CD14-positive monocyte (primary cell): ENCODE measurements at regions not wholly inside any gene's neighbourhood (a gene's known extent, or its start where the extent isn't known, plus 50 kb on each side); places are given as distances from the start of the nearest gene placed in this dataset.

Experiments
- DNase-seq, 3 donors: peaks; one replicate each; pipeline ENCODE4 v3.0.0-alpha.2; 2011 to 2022
- H2AFZ ChIP-seq: 2 replicates; pipeline ENCODE4 v1.6.0; 2012; ENCODE audit warnings: mild to moderate bottlenecking, low read depth, low read length, inconsistent platforms; ENCODE audit not compliant: insufficient read depth, poor library complexity, severe bottlenecking
- H3K27ac ChIP-seq, 2 donors: 1 replicate in 1 of 2; 2 replicates in 1 of 2; pipeline ENCODE4 v1.5.1; 2012 to 2013; ENCODE audit warnings: low read length in 2 of 2, control low read depth in 1 of 2, inconsistent platforms in 1 of 2, low read depth in 1 of 2, mild to moderate bottlenecking in 1 of 2
- H3K27me3 ChIP-seq, 2 donors: one replicate each; pipeline versions ENCODE4 v1.6.0 to v1.6.1; 2011 to 2013; ENCODE audit warnings: low read length in 2 of 2; ENCODE audit not compliant: control insufficient read depth in 2 of 2, insufficient read depth in 2 of 2
- H3K36me3 ChIP-seq, 2 donors: replicated peaks in 1 of 2; 1 replicate in 1 of 2; 2 replicates in 1 of 2; pipeline versions ENCODE4 v1.5.1 to v1.6.1; 2012 to 2013; ENCODE audit warnings: low read length in 2 of 2, control low read depth in 1 of 2, inconsistent platforms in 1 of 2, mild to moderate bottlenecking in 1 of 2; ENCODE audit not compliant: insufficient read depth in 2 of 2, control insufficient read depth in 1 of 2
- H3K4me1 ChIP-seq, 2 donors: 1 replicate in 1 of 2; 2 replicates in 1 of 2; pipeline versions ENCODE4 v1.5.1 to v1.6.1; 2012 to 2013; ENCODE audit warnings: low read length in 2 of 2, control low read depth in 1 of 2, inconsistent platforms in 1 of 2, mild to moderate bottlenecking in 1 of 2, moderate library complexity in 1 of 2; ENCODE audit not compliant: insufficient read depth in 2 of 2, control insufficient read depth in 1 of 2
- H3K4me2 ChIP-seq: replicated peaks from 2 replicates; pipeline ENCODE3; 2012; ENCODE audit warnings: low read length, moderate library complexity, mild to moderate bottlenecking; ENCODE audit not compliant: poor library complexity, severe bottlenecking; ENCODE audit errors: extremely low read depth
- H3K4me3 ChIP-seq, 3 experiments: fragments of 200-600 bp in 1 of 3; sonication (generic) in 1 of 3; replicated peaks in 1 of 3; 1 replicate in 2 of 3; 2 replicates in 1 of 3; pipeline ENCODE4 v1.5.1; 2011 to 2013; ENCODE audit warnings: low read length in 3 of 3, mild to moderate bottlenecking in 3 of 3, control low read depth in 2 of 3, low read depth in 2 of 3, inconsistent platforms in 1 of 3, moderate library complexity in 1 of 3
- H3K79me2 ChIP-seq: 2 replicates; pipeline ENCODE4 v1.6.0; 2012; ENCODE audit warnings: mild to moderate bottlenecking, control low read depth, inconsistent platforms, low read length, moderate library complexity; ENCODE audit not compliant: insufficient read depth
- H3K9ac ChIP-seq: 2 replicates; pipeline ENCODE4 v1.6.0; 2017; ENCODE audit warnings: low read length, mild to moderate bottlenecking; ENCODE audit not compliant: insufficient read depth, poor library complexity, severe bottlenecking
- H3K9me3 ChIP-seq, 2 donors: replicated peaks in 1 of 2; 1 replicate in 1 of 2; 2 replicates in 1 of 2; pipeline versions ENCODE4 v1.5.1 to v1.6.1; 2012 to 2013; ENCODE audit warnings: low read length in 2 of 2, control low read depth in 1 of 2; ENCODE audit not compliant: control insufficient read depth in 1 of 2, insufficient read depth in 1 of 2
- H4K20me1 ChIP-seq: 2 replicates; pipeline ENCODE4 v1.6.0; 2012; ENCODE audit warnings: mild to moderate bottlenecking, low read length, control low read depth, moderate library complexity; ENCODE audit not compliant: insufficient read depth
- H3K27ac Mint-ChIP-seq, 7 donors: one replicate each; pipeline ENCODE4 v1.8.0; 2020; ENCODE audit warnings: mild to moderate bottlenecking in 7 of 7, mixed read lengths in 7 of 7, moderate library complexity in 6 of 7, inconsistent platforms in 2 of 7
- H3K27me3 Mint-ChIP-seq, 3 donors: one replicate each; pipeline ENCODE4 v1.8.0; 2021 to 2022; ENCODE audit warnings: low read depth in 3 of 3, mild to moderate bottlenecking in 3 of 3, mixed read lengths in 3 of 3, moderate library complexity in 3 of 3, inconsistent platforms in 1 of 3
- H3K36me3 Mint-ChIP-seq, 2 donors: one replicate each; pipeline ENCODE4 v1.8.0; 2020; ENCODE audit warnings: mixed read lengths in 2 of 2, inconsistent platforms in 1 of 2, mild to moderate bottlenecking in 1 of 2
- H3K4me1 Mint-ChIP-seq: one replicate; pipeline ENCODE4 v1.8.0; 2020; ENCODE audit warnings: mild to moderate bottlenecking, mixed read lengths
- H3K4me3 Mint-ChIP-seq, 2 donors: one replicate each; pipeline ENCODE4 v1.8.0; 2020; ENCODE audit warnings: mild to moderate bottlenecking in 2 of 2, mixed read lengths in 2 of 2, moderate library complexity in 1 of 2
- H3K9me3 Mint-ChIP-seq, 7 donors: one replicate each; pipeline ENCODE4 v1.8.0; 2020 to 2022; ENCODE audit warnings: mixed read lengths in 7 of 7, mild to moderate bottlenecking in 6 of 7, moderate library complexity in 6 of 7, inconsistent platforms in 2 of 7
- WGBS: methylation state at CpG from one replicate; pipeline ENCODE4 v1.1.5; 2013; ENCODE audit warnings: missing lambda C conversion rate; ENCODE audit not compliant: insufficient coverage; 5-methylcytosine and 5-hydroxymethylcytosine counted together
- intact Hi-C, 2 donors: fragments of 100-400 bp; cut with micrococcal nuclease; formaldehyde crosslinking; loops; one replicate each; pipeline versions ENCODE4 v1.15.0 to v1.15.1; 2023
- TF ChIP-seq, protein P1 (sequence below): fragments of 200-600 bp; IDR thresholded peaks from one replicate; pipeline ENCODE4 v1.8.0; 2022; ENCODE audit warnings: antibody characterized with exemption, mild to moderate bottlenecking

DNA sequence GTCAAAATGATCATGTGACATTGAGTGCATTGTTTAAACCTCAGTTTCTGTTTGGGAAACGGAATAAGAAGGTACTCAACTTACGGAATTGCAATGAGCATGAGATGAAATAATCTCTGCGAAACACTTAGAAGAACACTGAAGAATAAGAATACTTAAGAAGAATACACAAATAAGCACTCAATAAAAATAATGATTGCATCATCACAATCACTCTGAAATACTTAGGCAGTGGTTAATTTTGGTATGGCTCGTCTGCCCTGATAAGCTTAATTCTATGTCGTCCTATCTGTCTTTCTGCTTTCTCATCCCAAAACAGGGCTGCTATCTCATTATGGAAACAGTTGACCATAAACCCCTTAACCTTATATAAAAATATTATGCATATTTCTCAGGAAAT lies 823.6 kb downstream of the DIAPH3 start:
- H3K4me1 ChIP-seq = peaks cover 0 to 3% of the 10 kb centered on the region in 2 donors
- DNase-seq = no peak
- no peak overlapping the region for H3K9ac ChIP-seq
- no peak overlapping the region for H2AFZ ChIP-seq
- no peak overlapping the region for H3K27ac ChIP-seq
- H4K20me1 ChIP-seq = no peaks in the 10 kb centered on the region
- H3K4me1 Mint-ChIP-seq = peaks cover 5% of the 10 kb centered on the region
- no CpG with 5 or more reads among the region's 5 CpGs for WGBS
- intact Hi-C loops = no loop called here
- H3K27me3 Mint-ChIP-seq = peaks cover 0 to 2% (median 0%) of the 10 kb centered on the region in 3 donors
- H3K9me3 Mint-ChIP-seq = peaks cover 0 to 6% (median 0%) of the 10 kb centered on the region in 7 donors
- H3K4me3 ChIP-seq = no peak overlapping the region
- H3K79me2 ChIP-seq = no peaks in the 10 kb centered on the region
- H3K4me2 ChIP-seq = no peak overlapping the region
- no peak overlapping the region for H3K27ac Mint-ChIP-seq
- no peaks in the 10 kb centered on the region for H3K36me3 Mint-ChIP-seq
- no peaks in the 10 kb centered on the region for H3K27me3 ChIP-seq
- no peaks in the 10 kb centered on the region for H3K36me3 ChIP-seq
- TF ChIP-seq, protein P1, sequence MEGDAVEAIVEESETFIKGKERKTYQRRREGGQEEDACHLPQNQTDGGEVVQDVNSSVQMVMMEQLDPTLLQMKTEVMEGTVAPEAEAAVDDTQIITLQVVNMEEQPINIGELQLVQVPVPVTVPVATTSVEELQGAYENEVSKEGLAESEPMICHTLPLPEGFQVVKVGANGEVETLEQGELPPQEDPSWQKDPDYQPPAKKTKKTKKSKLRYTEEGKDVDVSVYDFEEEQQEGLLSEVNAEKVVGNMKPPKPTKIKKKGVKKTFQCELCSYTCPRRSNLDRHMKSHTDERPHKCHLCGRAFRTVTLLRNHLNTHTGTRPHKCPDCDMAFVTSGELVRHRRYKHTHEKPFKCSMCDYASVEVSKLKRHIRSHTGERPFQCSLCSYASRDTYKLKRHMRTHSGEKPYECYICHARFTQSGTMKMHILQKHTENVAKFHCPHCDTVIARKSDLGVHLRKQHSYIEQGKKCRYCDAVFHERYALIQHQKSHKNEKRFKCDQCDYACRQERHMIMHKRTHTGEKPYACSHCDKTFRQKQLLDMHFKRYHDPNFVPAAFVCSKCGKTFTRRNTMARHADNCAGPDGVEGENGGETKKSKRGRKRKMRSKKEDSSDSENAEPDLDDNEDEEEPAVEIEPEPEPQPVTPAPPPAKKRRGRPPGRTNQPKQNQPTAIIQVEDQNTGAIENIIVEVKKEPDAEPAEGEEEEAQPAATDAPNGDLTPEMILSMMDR = no peak
- no peak overlapping the region for H3K4me3 Mint-ChIP-seq
- no peaks in the 10 kb centered on the region for H3K9me3 ChIP-seq

DNA sequence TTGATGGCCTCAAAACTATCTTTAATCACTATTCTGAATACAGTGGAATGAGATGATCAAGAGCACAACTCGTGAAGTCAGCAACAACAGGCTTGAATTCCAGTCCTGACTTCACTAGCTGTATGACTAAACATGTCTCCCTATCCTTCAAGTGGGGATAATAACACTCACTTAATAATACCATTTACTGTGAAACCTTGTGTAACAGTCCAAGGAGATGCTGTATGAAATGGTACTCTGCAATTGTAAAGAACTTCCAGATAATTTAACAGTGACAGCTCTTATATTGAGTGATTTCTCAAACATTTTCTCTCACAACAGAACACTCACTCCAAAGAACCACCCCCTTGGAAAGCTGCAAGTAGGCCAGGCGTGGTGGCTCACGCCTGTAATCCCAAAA lies 823.1 kb downstream of the DIAPH3 start:
- Mint-ChIP-seq H3K27me3 (peaks cover 0 to 2% (median 0%) of the 10 kb centered on the region in 3 donors), H3K4me3 (no peak overlapping the region), H3K9me3 (peaks cover 0 to 6% (median 0%) of the 10 kb centered on the region in 7 donors), H3K27ac (no peak overlapping the region), H3K36me3 (no peaks in the 10 kb centered on the region), H3K4me1 (peaks cover 5% of the 10 kb centered on the region)
- Histone ChIP-seq H3K27ac (no peak overlapping the region), H3K27me3 (no peaks in the 10 kb centered on the region), H3K9me3 (no peaks in the 10 kb centered on the region), H4K20me1 (no peaks in the 10 kb centered on the region), H3K4me3 (no peak overlapping the region), H3K4me2 (no peak overlapping the region), H3K9ac (no peak overlapping the region), H2AFZ (no peak overlapping the region), H3K36me3 (no peaks in the 10 kb centered on the region), H3K4me1 (peaks cover 0 to 3% of the 10 kb centered on the region in 2 donors), H3K79me2 (no peaks in the 10 kb centered on the region)
- intact Hi-C loops = no loop called here
- DNase-seq = no peak
- TF ChIP-seq, protein P1 = no peak
- WGBS = no CpG with 5 or more reads among the region's 3 CpGs
